ENCODE measurements at regions not wholly inside any gene's neighbourhood (a gene's known extent, or its start where the extent isn't known, plus 50 kb on each side); places are given as distances from the start of the nearest gene placed in this dataset.

DNA sequence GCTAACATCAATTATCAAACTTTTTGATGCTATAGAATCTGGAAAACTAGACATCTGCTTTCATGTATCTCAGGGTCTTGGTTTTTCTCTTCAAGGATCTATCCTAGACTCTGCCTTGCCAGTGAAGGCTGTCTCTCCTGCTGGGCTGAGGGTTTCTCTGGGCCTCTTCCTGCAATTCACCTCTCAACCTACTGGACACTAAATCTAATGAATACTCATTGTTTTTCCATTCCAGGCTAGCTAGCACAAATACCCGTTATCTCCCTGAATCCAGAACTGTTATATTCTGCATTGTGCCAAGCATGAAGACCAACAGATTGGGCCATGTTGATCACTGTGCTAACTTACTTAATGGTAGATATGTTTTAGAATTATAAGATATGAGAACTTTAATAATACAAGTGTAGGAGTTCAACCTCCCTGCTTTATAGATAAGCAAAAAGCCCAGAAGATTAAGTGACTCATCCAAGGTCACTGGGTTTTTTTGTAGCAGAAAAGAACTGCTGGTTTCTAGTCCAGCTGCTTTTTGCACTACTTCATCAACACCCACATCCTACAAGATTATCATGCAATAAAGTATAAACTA, 56.5 kb upstream of the RNF38 start:
- no peak for DNase-seq
- Mint-ChIP-seq H3K4me1 (peaks cover 51% of the 10 kb centered on the region), H3K36me3 (ENCODE audit: low read depth) (peaks cover 16% of the 10 kb centered on the region), H3K27me3 (no peaks in the 10 kb centered on the region), H3K9me3 (no peaks in the 10 kb centered on the region), H3K27ac (peak overlapping the region; percentile 87), H3K4me3 (no peak overlapping the region)
- CTCF ChIA-PET, result interaction anchor here (0.6 to 1.9 kb wide), 2 partner anchors 9 to 218 kb away, joined by 5 to 10 read pairs; no protein-coding TSS in a partner anchor
- POLR2A ChIA-PET, result no interaction called here

DNA sequence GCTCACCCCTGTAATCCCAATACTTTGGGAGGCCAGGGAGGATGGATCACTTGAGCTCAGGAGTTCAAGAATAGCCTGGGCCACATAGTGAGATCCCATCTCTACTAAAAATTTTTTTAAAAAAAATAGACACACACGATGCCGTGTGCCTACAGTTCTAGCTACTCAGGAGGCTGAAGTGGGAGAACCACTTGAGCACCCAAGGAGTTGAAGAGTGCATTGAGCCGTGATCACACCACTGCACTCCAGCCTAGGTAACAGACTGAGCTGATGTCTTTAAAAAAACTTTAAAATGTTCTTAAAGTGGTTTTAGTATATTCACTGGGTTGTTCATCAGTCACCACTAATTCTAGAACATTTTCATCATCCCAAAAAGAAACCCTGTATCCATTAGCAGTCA, 51.9 kb upstream of the RNF38 start:
- no peak overlapping the region for H3K4me3 Mint-ChIP-seq
- H3K9me3 Mint-ChIP-seq, result no peaks in the 10 kb centered on the region
- POLR2A ChIA-PET, result no interaction called here
- CTCF ChIA-PET, result interaction anchor here (0.6 to 1.1 kb wide), 3 partner anchors 10 to 960 kb away, joined by 3 to 4 read pairs (median 3); no protein-coding TSS in a partner anchor
- H3K36me3 Mint-ChIP-seq (ENCODE audit: low read depth), result peaks cover 3% of the 10 kb centered on the region
- H3K27ac Mint-ChIP-seq, result no peak overlapping the region
- no peaks in the 10 kb centered on the region for H3K27me3 Mint-ChIP-seq
- H3K4me1 Mint-ChIP-seq, result peaks cover 10% of the 10 kb centered on the region
- DNase-seq, result no peak

DNA sequence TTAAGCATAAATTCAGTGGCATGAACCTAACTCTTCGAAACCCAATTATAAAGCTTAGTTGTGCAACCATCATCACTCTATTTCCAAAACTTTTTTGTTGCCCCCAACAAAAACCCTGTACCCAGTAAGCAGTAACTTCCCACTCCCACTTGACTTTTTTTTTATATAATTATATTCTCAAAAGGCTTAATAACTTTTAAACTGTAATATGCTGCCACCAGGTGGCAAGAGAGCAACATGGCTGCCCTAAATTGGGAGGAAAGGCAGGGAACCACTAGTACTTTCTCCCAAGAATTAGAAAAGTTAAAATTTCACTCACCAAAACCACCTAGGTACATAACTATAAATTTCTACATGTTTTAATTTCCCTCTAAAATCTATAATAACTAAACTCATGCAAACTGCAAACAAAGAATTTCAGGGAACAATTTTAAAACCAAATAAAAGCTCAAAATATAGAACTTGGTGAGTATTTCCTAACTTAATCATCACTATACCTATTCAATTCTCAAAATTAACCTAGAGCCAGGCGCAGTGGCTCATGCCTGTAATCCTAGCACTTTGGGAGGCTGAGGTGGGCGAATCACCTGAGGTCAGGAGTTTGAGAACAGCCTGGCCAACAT, 50.2 kb upstream of the RNF38 start:
- Mint-ChIP-seq H3K36me3 (ENCODE audit: low read depth) (no peaks in the 10 kb centered on the region), H3K9me3 (no peaks in the 10 kb centered on the region), H3K4me1 (peaks cover 5% of the 10 kb centered on the region), H3K27me3 (no peaks in the 10 kb centered on the region), H3K27ac (no peak overlapping the region), H3K4me3 (no peak overlapping the region)
- POLR2A ChIA-PET, result no interaction called here
- peak; percentile 36 for DNase-seq
- CTCF ChIA-PET, result interaction anchor here (0.6 to 1.3 kb wide), 5 partner anchors 15 to 107 kb away, joined by 3 read pairs; no protein-coding TSS in a partner anchor
